ENCODE measurements at regions not wholly inside any gene's neighbourhood (a gene's known extent, or its start where the extent isn't known, plus 50 kb on each side); places are given as distances from the start of the nearest gene placed in this dataset.

DNA sequence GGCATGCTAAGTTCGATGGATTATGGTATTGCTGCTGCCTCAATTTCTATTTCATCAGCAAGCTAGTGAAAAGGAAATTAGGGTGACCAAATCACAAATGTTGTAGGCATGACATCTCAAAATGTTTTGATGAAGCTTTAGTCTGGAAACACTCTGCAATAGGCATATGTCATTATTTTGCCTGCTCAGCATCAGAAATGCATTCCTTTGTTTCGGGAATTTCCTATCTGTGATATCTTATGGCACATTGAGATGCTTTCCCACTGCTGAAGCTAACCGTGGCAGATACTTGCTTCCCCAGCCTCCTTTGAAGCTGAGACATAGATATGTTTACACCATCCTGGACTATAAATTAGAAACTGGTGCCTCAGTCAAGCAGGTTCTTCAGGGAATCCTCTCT, 119.7 kb downstream of the CDC42EP3 start:
- TF ChIP-seq POLR2A (IDR thresholded peaks at IDR 0.05), result no peak
- TF ChIP-seq, protein P1, sequence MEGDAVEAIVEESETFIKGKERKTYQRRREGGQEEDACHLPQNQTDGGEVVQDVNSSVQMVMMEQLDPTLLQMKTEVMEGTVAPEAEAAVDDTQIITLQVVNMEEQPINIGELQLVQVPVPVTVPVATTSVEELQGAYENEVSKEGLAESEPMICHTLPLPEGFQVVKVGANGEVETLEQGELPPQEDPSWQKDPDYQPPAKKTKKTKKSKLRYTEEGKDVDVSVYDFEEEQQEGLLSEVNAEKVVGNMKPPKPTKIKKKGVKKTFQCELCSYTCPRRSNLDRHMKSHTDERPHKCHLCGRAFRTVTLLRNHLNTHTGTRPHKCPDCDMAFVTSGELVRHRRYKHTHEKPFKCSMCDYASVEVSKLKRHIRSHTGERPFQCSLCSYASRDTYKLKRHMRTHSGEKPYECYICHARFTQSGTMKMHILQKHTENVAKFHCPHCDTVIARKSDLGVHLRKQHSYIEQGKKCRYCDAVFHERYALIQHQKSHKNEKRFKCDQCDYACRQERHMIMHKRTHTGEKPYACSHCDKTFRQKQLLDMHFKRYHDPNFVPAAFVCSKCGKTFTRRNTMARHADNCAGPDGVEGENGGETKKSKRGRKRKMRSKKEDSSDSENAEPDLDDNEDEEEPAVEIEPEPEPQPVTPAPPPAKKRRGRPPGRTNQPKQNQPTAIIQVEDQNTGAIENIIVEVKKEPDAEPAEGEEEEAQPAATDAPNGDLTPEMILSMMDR (IDR thresholded peaks at IDR 0.05), result no peak
- no peak for ATAC-seq
- no peaks in the 10 kb centered on the region for H3K36me3 ChIP-seq

DNA sequence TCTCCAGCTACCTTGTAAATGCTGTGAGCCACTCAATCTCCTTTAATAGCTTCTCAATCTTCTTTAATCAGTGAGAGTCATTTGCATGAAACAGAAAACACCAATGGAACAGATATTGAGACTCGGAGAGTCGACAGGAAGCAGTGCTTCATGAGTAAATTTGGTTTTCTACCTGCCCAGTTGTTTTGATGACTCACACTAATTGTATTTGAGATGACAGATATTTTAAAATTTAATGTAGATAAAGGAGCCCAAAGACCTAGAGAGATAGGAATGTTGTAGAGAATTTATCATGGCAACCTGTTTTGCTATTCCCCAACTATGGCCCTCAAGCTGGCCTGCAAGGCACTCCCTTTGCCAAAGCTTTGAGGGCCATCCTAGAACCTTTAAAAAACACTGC, 119.1 kb downstream of the CDC42EP3 start:
- no peaks in the 10 kb centered on the region for H3K36me3 ChIP-seq
- DNase-seq (no peak), ATAC-seq (no peak)
- TF ChIP-seq POLR2A (IDR thresholded peaks at IDR 0.05), result no peak
- TF ChIP-seq, protein P1 (IDR thresholded peaks at IDR 0.05), result no peak
- H3K4me3 ChIP-seq, result no peak overlapping the region
- no peak overlapping the region for H3K27ac ChIP-seq
- 67% methylated on average over 2 of the region's 2 CpGs for WGBS (ENCODE audit: insufficient coverage, low coverage, low lambda C conversion rate, missing lambda C conversion rate)
- H3K4me1 ChIP-seq, result no peaks in the 10 kb centered on the region
- H3K27me3 ChIP-seq, result no peaks in the 10 kb centered on the region
- intact Hi-C loops (cut with DNase I), result no loop called here
- no peaks in the 10 kb centered on the region for H3K9me3 ChIP-seq

More for the DNA sequence above, 119.7 kb downstream of the CDC42EP3 start:
- 78% methylated on average over 3 of the region's 3 CpGs for WGBS (ENCODE audit: insufficient coverage, low coverage, low lambda C conversion rate, missing lambda C conversion rate)
- Histone ChIP-seq H3K4me1 (no peaks in the 10 kb centered on the region), H3K27me3 (no peaks in the 10 kb centered on the region), H3K4me3 (no peak overlapping the region), H3K9me3 (no peaks in the 10 kb centered on the region), H3K27ac (no peak overlapping the region)
- intact Hi-C loops (cut with DNase I), result no loop called here
- DNase-seq, result no peak

DNA sequence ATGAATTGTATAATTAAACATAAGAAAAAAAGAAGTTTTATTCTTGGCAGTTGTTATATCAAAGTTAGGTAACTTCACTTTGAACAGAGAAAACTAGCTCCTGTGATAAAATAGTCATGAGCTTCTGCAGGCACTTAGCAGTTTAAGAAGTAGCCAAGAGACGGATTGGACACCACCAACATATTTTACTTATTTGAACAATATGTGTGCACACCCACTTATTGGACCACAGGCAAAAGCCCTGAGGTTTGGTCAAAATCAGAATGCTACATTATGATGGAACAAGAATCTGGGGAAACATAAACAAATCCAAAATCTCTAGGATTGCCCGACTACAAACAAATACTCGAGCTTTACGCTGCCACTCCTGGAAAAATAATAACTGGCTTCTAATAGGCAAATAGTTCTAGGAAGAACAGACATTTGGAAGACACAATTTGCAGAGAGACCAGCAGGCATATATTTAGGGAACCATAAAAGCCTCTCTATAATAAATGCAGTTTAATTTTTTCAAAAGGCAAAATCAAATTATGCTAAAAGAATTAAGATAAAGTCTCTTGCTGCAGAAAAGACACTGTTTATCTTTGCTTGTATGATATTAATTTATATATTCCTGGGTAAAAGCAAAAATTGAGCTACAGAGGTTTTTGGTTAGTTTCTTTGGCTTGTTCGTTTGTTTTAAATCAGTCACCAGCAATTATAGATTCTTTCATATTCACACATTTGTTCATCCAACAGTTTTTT, 117.9 kb downstream of the CDC42EP3 start:
- no peaks in the 10 kb centered on the region for H3K4me1 ChIP-seq
- no peaks in the 10 kb centered on the region for H3K36me3 ChIP-seq
- no peaks in the 10 kb centered on the region for H3K27me3 ChIP-seq
- ATAC-seq (no peak), DNase-seq (no peak)
- H3K27ac ChIP-seq, result no peak overlapping the region
- intact Hi-C loops (cut with DNase I), result no loop called here
- no peaks in the 10 kb centered on the region for H3K9me3 ChIP-seq
- H3K4me3 ChIP-seq, result no peak overlapping the region
- 91% methylated on average over 5 of the region's 5 CpGs for WGBS (ENCODE audit: insufficient coverage, low coverage, low lambda C conversion rate, missing lambda C conversion rate)
- TF ChIP-seq, protein P1 (IDR thresholded peaks at IDR 0.05), result no peak
- no peak for TF ChIP-seq POLR2A (IDR thresholded peaks at IDR 0.05)

DNA sequence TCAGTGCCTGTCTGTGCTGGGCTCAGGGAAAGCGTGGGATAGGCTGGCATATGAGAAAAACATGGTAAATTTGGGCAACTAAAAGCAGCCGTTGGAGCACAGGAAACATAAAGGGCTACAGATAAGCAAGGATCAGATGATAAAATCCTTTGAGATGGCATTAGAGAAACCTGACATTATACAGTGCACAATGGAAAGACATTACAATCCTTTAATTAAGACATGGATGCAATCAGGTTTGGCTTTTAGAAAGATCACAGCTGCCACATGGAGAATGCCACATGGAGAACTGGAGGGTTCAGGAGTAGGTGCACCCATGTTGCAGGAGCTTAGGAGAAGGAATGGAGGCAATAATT, 117.3 kb downstream of the CDC42EP3 start:
- no peaks in the 10 kb centered on the region for H3K4me1 ChIP-seq
- ATAC-seq (no peak), DNase-seq (no peak)
- TF ChIP-seq, protein P1 (IDR thresholded peaks at IDR 0.05), result no peak
- no peak for TF ChIP-seq POLR2A (IDR thresholded peaks at IDR 0.05)
- H3K4me3 ChIP-seq, result no peak overlapping the region
- intact Hi-C loops (cut with DNase I), result no loop called here
- no peak overlapping the region for H3K27ac ChIP-seq
- 68% methylated on average over 2 of the region's 2 CpGs for WGBS (ENCODE audit: insufficient coverage, low coverage, low lambda C conversion rate, missing lambda C conversion rate)
- no peaks in the 10 kb centered on the region for H3K36me3 ChIP-seq
- H3K27me3 ChIP-seq, result no peaks in the 10 kb centered on the region
- no peaks in the 10 kb centered on the region for H3K9me3 ChIP-seq
